ENCODE measurements at regions not wholly inside any gene's neighbourhood (a gene's known extent, or its start where the extent isn't known, plus 50 kb on each side); places are given as distances from the start of the nearest gene placed in this dataset.

- TF ChIP-seq POLR2AphosphoS5 (IDR thresholded peaks at IDR 0.05): no peak
- TF ChIP-seq CTCF (IDR thresholded peaks at IDR 0.05): peak in 1 of 6 experiments; percentile 7
- TF ChIP-seq POLR2A (IDR thresholded peaks at IDR 0.05): peak in 1 of 4 donors; percentile 36
- peak; percentile 30 to 36 for ATAC-seq (ENCODE audit: low FRiP score in 2 of 2)
Observed at GRCh38 chr22:46043816-46044620, 67.1 kb upstream of the WNT7B start.

GRCh38 chr22:46044621-46045458, 67.9 kb upstream of the WNT7B start:
- DNase-seq: peak; percentile 45 to 92
- peak in 1 of 2 donors; percentile 11 for TF ChIP-seq POLR2AphosphoS5 (IDR thresholded peaks at IDR 0.05)
- peak in 2 of 4 donors; percentile 56 to 63 for TF ChIP-seq POLR2A (IDR thresholded peaks at IDR 0.05)
- TF ChIP-seq EP300 (IDR thresholded peaks at IDR 0.05): no peak
- TF ChIP-seq CTCF (IDR thresholded peaks at IDR 0.05): no peak

More at GRCh38 chr22:46043816-46044620, 67.1 kb upstream of the WNT7B start:
- H3K36me3 ChIP-seq: no peaks in the 10 kb centered on the region
- peak overlapping the region; percentile 90 to 100 (median 96) for H3K27ac ChIP-seq
- no peaks in the 10 kb centered on the region for H3K9me3 ChIP-seq
- peak; percentile 58 to 83 for DNase-seq
- H3K4me3 ChIP-seq: peak overlapping the region; percentile 31 to 74 (median 66)
- peaks cover 49 to 73% (median 53%) of the 10 kb centered on the region in 4 donors for H3K4me1 ChIP-seq
- H3K27me3 ChIP-seq: no peaks in the 10 kb centered on the region
- WGBS, 2 donors: 6 to 7% methylated on average over 16 to 28 of the region's 28 CpGs

DNA sequence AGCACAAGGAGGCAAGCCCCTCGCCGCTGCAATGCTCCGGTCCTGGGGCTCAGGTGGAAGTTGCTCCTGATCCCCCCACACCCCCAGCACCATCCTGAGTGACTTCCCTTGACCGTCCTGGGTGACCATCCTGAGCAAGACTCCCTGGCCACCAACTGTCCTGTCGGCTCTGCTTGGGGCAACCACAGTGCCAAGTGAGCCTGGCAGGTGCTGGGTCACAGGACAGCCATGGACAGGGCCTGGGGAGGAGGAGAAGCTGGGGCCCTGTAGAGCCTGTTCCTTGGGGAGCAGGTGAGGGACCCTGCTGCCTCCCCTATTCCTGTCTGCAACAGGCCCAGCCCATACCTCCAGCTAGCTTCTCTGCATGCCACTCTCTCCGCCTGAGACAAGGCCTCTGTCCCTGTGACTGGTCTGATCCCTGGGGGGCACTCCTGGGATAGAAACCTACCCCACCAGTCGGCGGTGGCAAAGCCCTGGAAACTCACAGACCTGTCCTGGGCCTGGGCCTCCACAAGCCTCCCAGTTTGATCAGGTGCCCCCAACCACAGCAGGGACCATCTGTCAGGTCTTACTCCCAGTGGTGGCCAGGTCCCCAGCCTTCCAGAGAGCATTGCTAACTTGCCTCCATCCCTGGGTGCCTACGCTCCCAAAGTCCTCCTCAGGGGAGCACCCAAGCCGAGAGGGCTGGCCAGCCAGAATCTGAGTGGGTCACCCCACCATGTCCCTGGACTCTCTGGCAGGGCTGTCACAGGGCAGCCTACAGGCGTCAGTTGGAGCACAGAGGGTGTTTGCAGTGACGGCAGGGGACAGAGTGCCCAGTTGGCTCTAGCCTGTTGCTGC, 68.7 kb upstream of the WNT7B start:
- TF ChIP-seq POLR2AphosphoS5 (IDR thresholded peaks at IDR 0.05) (no peak), CTCF (IDR thresholded peaks at IDR 0.05) (no peak), EP300 (IDR thresholded peaks at IDR 0.05) (no peak), POLR2A (IDR thresholded peaks at IDR 0.05) (peak in 2 of 4 donors; percentile 12 to 21)
- ATAC-seq (ENCODE audit: low FRiP score in 2 of 2): peak; percentile 3 to 35
- H3K27ac ChIP-seq: peak overlapping the region; percentile 90 to 100 (median 96)
- H3K36me3 ChIP-seq: no peaks in the 10 kb centered on the region
- H3K4me3 ChIP-seq: peak overlapping the region; percentile 3 to 74 (median 66)
- no peaks in the 10 kb centered on the region for H3K9me3 ChIP-seq
- DNase-seq: peak in 1 of 2 donors; percentile 54
- WGBS, 2 donors: 40 to 53% methylated on average over 2 to 12 of the region's 12 CpGs
- H3K27me3 ChIP-seq: no peaks in the 10 kb centered on the region
- peaks cover 49 to 82% (median 56%) of the 10 kb centered on the region in 4 donors for H3K4me1 ChIP-seq

More at GRCh38 chr22:46044621-46045458, 67.9 kb upstream of the WNT7B start:
- H3K27ac ChIP-seq: peak overlapping the region; percentile 90 to 100 (median 96)
- peak overlapping the region; percentile 31 to 74 (median 66) for H3K4me3 ChIP-seq
- ATAC-seq (ENCODE audit: low FRiP score in 2 of 2): peak in 1 of 2 donors; percentile 66
- H3K9me3 ChIP-seq: no peaks in the 10 kb centered on the region
- WGBS, 2 donors: 2 to 3% methylated on average over 40 to 66 of the region's 87 CpGs
- H3K36me3 ChIP-seq: no peaks in the 10 kb centered on the region
- H3K27me3 ChIP-seq: no peaks in the 10 kb centered on the region
- peaks cover 49 to 75% (median 54%) of the 10 kb centered on the region in 4 donors for H3K4me1 ChIP-seq

GRCh38 chr22:46046299-46046685, 69.3 kb upstream of the WNT7B start:
- TF ChIP-seq EP300 (IDR thresholded peaks at IDR 0.05) (no peak), POLR2A (IDR thresholded peaks at IDR 0.05) (no peak), POLR2AphosphoS5 (IDR thresholded peaks at IDR 0.05) (no peak), CTCF (IDR thresholded peaks at IDR 0.05) (no peak)
- peaks cover 51 to 88% (median 61%) of the 10 kb centered on the region in 4 donors for H3K4me1 ChIP-seq
- H3K4me3 ChIP-seq: peak overlapping the region in 3 of 4 donors; percentile 60 to 74 (median 72)
- ATAC-seq (ENCODE audit: low FRiP score in 2 of 2) (no peak), DNase-seq (no peak)
- WGBS, 2 donors: 63 to 65% methylated on average over 3 to 5 of the region's 5 CpGs
- no peaks in the 10 kb centered on the region for H3K9me3 ChIP-seq
- no peaks in the 10 kb centered on the region for H3K27me3 ChIP-seq
- H3K27ac ChIP-seq: peak overlapping the region; percentile 90 to 100 (median 96)
- H3K36me3 ChIP-seq: no peaks in the 10 kb centered on the region

Data from upper lobe of left lung (tissue), 6 donors.